ENCODE measurements at regions not wholly inside any gene's neighbourhood (a gene's known extent, or its start where the extent isn't known, plus 50 kb on each side); places are given as distances from the start of the nearest gene placed in this dataset.
A peak's percentile ranks its signal among the peaks of the same experiment; 100 is the strongest.

- ChIA-PET POLR2A (no interaction called here), CTCF (interaction anchor here (0.8 kb wide), 1 partner anchor 9 kb away, joined by 3 read pairs; no protein-coding TSS in a partner anchor)
- TF ChIP-seq, protein P1, sequence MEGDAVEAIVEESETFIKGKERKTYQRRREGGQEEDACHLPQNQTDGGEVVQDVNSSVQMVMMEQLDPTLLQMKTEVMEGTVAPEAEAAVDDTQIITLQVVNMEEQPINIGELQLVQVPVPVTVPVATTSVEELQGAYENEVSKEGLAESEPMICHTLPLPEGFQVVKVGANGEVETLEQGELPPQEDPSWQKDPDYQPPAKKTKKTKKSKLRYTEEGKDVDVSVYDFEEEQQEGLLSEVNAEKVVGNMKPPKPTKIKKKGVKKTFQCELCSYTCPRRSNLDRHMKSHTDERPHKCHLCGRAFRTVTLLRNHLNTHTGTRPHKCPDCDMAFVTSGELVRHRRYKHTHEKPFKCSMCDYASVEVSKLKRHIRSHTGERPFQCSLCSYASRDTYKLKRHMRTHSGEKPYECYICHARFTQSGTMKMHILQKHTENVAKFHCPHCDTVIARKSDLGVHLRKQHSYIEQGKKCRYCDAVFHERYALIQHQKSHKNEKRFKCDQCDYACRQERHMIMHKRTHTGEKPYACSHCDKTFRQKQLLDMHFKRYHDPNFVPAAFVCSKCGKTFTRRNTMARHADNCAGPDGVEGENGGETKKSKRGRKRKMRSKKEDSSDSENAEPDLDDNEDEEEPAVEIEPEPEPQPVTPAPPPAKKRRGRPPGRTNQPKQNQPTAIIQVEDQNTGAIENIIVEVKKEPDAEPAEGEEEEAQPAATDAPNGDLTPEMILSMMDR (IDR thresholded peaks at IDR 0.05; ENCODE audit: control extremely low read depth, extremely low read depth, low read depth, missing control alignments), result no peak
- no peak for DNase-seq (ENCODE audit: extremely low spot score)
These were observed 851.0 kb upstream of the EPHA7 start for GRCh38 chr6:94270091-94270948.

- no peak for DNase-seq (ENCODE audit: extremely low spot score)
- ChIA-PET POLR2A (no interaction called here), CTCF (no interaction called here)
- TF ChIP-seq, protein P1 (IDR thresholded peaks at IDR 0.05; ENCODE audit: control extremely low read depth, extremely low read depth, low read depth, missing control alignments), result no peak
These were observed 849.9 kb upstream of the EPHA7 start for GRCh38 chr6:94269256-94269655.

GRCh38 chr6:94260765-94261164, 841.4 kb upstream of the EPHA7 start:
- ChIA-PET POLR2A (no interaction called here), CTCF (no interaction called here)
- TF ChIP-seq, protein P1 (IDR thresholded peaks at IDR 0.05; ENCODE audit: control extremely low read depth, extremely low read depth, low read depth, missing control alignments), result no peak
- DNase-seq (ENCODE audit: extremely low spot score), result no peak

DNA sequence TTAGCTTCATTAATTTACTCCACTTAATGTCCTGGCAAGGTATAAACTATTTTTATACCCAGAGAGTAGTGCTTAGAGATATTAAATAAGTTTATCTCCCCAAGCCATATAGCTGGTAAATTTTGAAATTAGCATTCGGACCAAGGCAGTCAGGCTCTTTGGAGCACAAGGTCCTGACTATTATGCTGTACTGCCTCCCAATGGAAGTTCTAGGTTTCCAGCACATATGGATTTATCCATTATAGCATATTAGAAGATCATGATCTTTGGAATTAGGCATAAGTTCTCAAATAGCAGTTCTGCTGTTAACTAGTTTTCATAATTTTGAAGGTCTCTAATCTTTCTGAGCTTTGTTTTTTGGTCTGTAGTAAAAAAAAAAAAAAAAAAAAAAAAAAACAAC, 835.3 kb upstream of the EPHA7 start:
- ChIA-PET CTCF (interaction anchor here (1.6 to 2.1 kb wide), 2 partner anchors 10 to 12 kb away, joined by 7 to 8 read pairs; no protein-coding TSS in a partner anchor), POLR2A (interaction anchor here (0.6 kb wide), 1 partner anchor 952 kb away, joined by 4 read pairs; no protein-coding TSS in a partner anchor)
- DNase-seq (ENCODE audit: extremely low spot score), result no peak
- TF ChIP-seq, protein P1 (IDR thresholded peaks at IDR 0.05; ENCODE audit: control extremely low read depth, extremely low read depth, low read depth, missing control alignments), result peak; percentile 6

- POLR2A ChIA-PET, result no interaction called here
- TF ChIP-seq, protein P1 (IDR thresholded peaks at IDR 0.05; ENCODE audit: control extremely low read depth, extremely low read depth, low read depth, missing control alignments), result no peak
- no peak for DNase-seq (ENCODE audit: extremely low spot score)
- CTCF ChIA-PET, result no interaction called here
These were observed 832.5 kb upstream of the EPHA7 start for GRCh38 chr6:94251878-94252277.

GRCh38 chr6:94245395-94245794, 826.0 kb upstream of the EPHA7 start:
- TF ChIP-seq, protein P1 (IDR thresholded peaks at IDR 0.05; ENCODE audit: control extremely low read depth, extremely low read depth, low read depth, missing control alignments), result no peak
- ChIA-PET CTCF (interaction anchor here (1.1 to 1.7 kb wide), 3 partner anchors 9 to 28 kb away, joined by 3 to 8 read pairs (median 4); no protein-coding TSS in a partner anchor), POLR2A (no interaction called here)
- DNase-seq (ENCODE audit: extremely low spot score), result no peak

Data from GM10248 (cell line).